Parathyroid adenoma (tissue), 2 donors: ENCODE measurements at regions not wholly inside any gene's neighbourhood (a gene's known extent, or its start where the extent isn't known, plus 50 kb on each side); places are given as distances from the start of the nearest gene placed in this dataset.

Experiments used
- H2AFZ ChIP-seq: fragments of 300-600 bp; sonication (generic); one replicate; pipeline ENCODE4 v1.7.0; 2017; ENCODE audit warnings: antibody characterized with exemption, mild to moderate bottlenecking
- H3K27ac ChIP-seq: fragments of 300-600 bp; sonication (generic); one replicate; pipeline ENCODE4 v1.7.0; 2017
- H3K27me3 ChIP-seq: fragments of 300-600 bp; sonication (generic); one replicate; pipeline ENCODE4 v1.7.0; 2017; ENCODE audit warnings: low read length; ENCODE audit not compliant: control insufficient read depth, insufficient read depth
- H3K36me3 ChIP-seq: fragments of 300-600 bp; sonication (generic); one replicate; pipeline ENCODE4 v1.7.0; 2017; ENCODE audit warnings: low read length; ENCODE audit not compliant: control insufficient read depth, insufficient read depth
- H3K4me1 ChIP-seq: fragments of 300-600 bp; sonication (generic); one replicate; pipeline ENCODE4 v1.7.0; 2017; ENCODE audit warnings: control low read depth
- H3K4me2 ChIP-seq: fragments of 300-600 bp; sonication (generic); one replicate; pipeline ENCODE4 v1.7.0; 2017; ENCODE audit warnings: low read length
- H3K4me3 ChIP-seq: fragments of 300-600 bp; sonication (generic); one replicate; pipeline ENCODE4 v1.7.0; 2017; ENCODE audit warnings: low read depth, low read length
- H3K79me2 ChIP-seq: fragments of 300-600 bp; sonication (generic); one replicate; pipeline ENCODE4 v1.7.0; 2017; ENCODE audit warnings: control low read depth
- H3K9ac ChIP-seq: fragments of 300-600 bp; sonication (generic); one replicate; pipeline ENCODE4 v1.7.0; 2017; ENCODE audit warnings: mild to moderate bottlenecking
- H3K9me3 ChIP-seq: fragments of 300-600 bp; sonication (generic); one replicate; pipeline ENCODE4 v1.7.0; 2017; ENCODE audit warnings: low read length; ENCODE audit not compliant: control insufficient read depth
- CTCF ChIP-seq: fragments of 300-600 bp; sonication (generic); IDR thresholded peaks from one replicate; pipeline ENCODE4 v1.7.0; 2017; ENCODE audit warnings: antibody characterized with exemption, mild to moderate bottlenecking
- donor health status: primary hyperparathyroidism.

DNA sequence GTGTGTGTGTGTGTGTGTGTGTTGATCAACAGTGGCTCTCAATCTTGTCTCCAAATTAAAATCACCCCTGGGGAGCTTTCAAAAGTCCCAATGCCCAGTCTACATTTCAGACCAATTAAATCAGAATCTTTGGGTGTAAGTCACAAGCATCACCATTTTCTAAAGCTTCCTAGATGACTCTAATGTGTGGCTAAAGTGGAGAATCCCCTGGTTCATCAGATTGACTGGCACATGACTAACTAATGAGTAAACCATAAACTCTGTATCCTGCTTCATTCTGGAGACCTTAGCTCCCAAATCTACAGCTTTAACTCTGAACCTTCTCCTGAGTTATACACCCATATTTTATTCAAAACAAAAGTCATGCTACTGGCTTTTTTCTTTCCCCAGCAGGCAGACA, 131.3 kb downstream of the SUCLA2 start:
- H3K27ac ChIP-seq = no peak overlapping the region
- no peaks in the 10 kb centered on the region for H3K27me3 ChIP-seq
- H3K4me3 ChIP-seq = no peak overlapping the region
- no peaks in the 10 kb centered on the region for H3K79me2 ChIP-seq
- TF ChIP-seq CTCF = no peak
- no peak overlapping the region for H3K4me2 ChIP-seq
- H3K9ac ChIP-seq = no peak overlapping the region
- H2AFZ ChIP-seq = no peak overlapping the region
- H3K36me3 ChIP-seq = no peaks in the 10 kb centered on the region
- H3K4me1 ChIP-seq = no peaks in the 10 kb centered on the region
- no peaks in the 10 kb centered on the region for H3K9me3 ChIP-seq

GRCh38 chr13:47865883-47866282, 135.2 kb downstream of the SUCLA2 start:
- Histone ChIP-seq H3K4me1 (no peaks in the 10 kb centered on the region), H3K27ac (no peak overlapping the region), H3K9me3 (no peaks in the 10 kb centered on the region), H3K79me2 (no peaks in the 10 kb centered on the region), H3K27me3 (no peaks in the 10 kb centered on the region), H3K9ac (no peak overlapping the region), H3K4me2 (no peak overlapping the region), H3K36me3 (no peaks in the 10 kb centered on the region), H3K4me3 (no peak overlapping the region), H2AFZ (no peak overlapping the region)
- no peak for TF ChIP-seq CTCF

- Histone ChIP-seq H3K79me2 (no peaks in the 10 kb centered on the region), H3K9me3 (no peaks in the 10 kb centered on the region), H3K4me2 (no peak overlapping the region), H3K36me3 (no peaks in the 10 kb centered on the region), H3K4me1 (no peaks in the 10 kb centered on the region), H3K4me3 (no peak overlapping the region), H3K27me3 (no peaks in the 10 kb centered on the region), H3K9ac (no peak overlapping the region), H3K27ac (no peak overlapping the region), H2AFZ (no peak overlapping the region)
- TF ChIP-seq CTCF = no peak
These were observed 138.2 kb downstream of the SUCLA2 start for GRCh38 chr13:47862841-47863240.

DNA sequence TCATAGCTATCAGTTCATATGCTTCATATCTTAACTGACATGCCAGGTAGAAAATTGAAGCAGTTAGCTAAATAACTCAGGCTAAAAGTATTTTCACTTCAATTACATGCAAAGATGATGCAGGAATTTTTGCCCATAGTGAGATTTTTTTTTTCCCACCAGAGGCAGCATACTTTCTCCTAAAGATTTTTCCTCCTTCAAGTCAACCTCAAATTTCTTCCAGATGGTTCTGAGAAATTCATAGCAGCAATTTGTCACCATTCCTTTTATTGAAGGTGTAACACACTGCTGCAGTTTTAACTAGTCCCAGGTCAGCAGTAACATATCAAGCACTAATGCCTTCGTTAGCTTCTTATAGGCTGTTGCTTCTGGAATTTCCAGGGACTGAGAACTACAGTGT, 141.9 kb downstream of the SUCLA2 start:
- Histone ChIP-seq H3K79me2 (no peaks in the 10 kb centered on the region), H3K4me2 (no peak overlapping the region), H3K4me3 (no peak overlapping the region), H3K9ac (no peak overlapping the region), H3K36me3 (no peaks in the 10 kb centered on the region), H3K27me3 (no peaks in the 10 kb centered on the region), H3K4me1 (no peaks in the 10 kb centered on the region), H3K9me3 (no peaks in the 10 kb centered on the region), H3K27ac (no peak overlapping the region), H2AFZ (no peak overlapping the region)
- no peak for TF ChIP-seq CTCF
